ENCODE measurements at regions not wholly inside any gene's neighbourhood (a gene's known extent, or its start where the extent isn't known, plus 50 kb on each side); places are given as distances from the start of the nearest gene placed in this dataset.

DNA sequence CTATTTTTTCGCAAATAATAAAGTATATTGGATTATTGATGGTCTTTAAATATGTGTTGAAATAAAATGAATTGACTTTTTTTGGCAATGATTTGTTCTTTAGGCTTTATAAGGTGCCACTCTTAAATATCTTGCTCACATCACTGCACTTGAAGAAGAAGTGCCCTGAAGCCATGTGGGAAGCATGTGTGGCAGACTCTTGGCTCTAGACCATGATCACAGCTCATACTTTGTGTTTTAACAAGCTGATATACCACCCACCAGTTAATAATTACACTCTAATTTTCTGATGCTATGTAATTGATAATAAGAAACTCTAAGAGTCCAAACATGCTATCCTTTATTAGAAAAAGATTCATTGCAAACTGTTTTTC lies 52.1 kb upstream of the TGFBR2 start:
- TF ChIP-seq EZH2 (IDR thresholded peaks at IDR 0.05; ENCODE audit: low read length) (no peak), CTCF (optimal IDR thresholded peaks at IDR 0.05 in 1 of 3, IDR thresholded peaks at IDR 0.05 in 1 of 3, conservative IDR thresholded peaks at IDR 0.05 in 1 of 3; ENCODE audit: extremely low read depth in 1 of 3, insufficient read depth in 2 of 3, low read length in 3 of 3) (no peak)
